ENCODE measurements at regions not wholly inside any gene's neighbourhood (a gene's known extent, or its start where the extent isn't known, plus 50 kb on each side); places are given as distances from the start of the nearest gene placed in this dataset.

GRCh38 chrX:120755066-120755846 lies 120.4 kb downstream of the CT47B1 start:
- H3K4me3 ChIP-seq (ENCODE audit: low read depth, low read length) = no peak overlapping the region
- DNase-seq (ENCODE audit: low read depth) = peak; percentile 72
- TF ChIP-seq, protein P1, sequence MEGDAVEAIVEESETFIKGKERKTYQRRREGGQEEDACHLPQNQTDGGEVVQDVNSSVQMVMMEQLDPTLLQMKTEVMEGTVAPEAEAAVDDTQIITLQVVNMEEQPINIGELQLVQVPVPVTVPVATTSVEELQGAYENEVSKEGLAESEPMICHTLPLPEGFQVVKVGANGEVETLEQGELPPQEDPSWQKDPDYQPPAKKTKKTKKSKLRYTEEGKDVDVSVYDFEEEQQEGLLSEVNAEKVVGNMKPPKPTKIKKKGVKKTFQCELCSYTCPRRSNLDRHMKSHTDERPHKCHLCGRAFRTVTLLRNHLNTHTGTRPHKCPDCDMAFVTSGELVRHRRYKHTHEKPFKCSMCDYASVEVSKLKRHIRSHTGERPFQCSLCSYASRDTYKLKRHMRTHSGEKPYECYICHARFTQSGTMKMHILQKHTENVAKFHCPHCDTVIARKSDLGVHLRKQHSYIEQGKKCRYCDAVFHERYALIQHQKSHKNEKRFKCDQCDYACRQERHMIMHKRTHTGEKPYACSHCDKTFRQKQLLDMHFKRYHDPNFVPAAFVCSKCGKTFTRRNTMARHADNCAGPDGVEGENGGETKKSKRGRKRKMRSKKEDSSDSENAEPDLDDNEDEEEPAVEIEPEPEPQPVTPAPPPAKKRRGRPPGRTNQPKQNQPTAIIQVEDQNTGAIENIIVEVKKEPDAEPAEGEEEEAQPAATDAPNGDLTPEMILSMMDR (IDR thresholded peaks at IDR 0.05; ENCODE audit: low read depth, low read length, missing control alignments) = no peak

DNA sequence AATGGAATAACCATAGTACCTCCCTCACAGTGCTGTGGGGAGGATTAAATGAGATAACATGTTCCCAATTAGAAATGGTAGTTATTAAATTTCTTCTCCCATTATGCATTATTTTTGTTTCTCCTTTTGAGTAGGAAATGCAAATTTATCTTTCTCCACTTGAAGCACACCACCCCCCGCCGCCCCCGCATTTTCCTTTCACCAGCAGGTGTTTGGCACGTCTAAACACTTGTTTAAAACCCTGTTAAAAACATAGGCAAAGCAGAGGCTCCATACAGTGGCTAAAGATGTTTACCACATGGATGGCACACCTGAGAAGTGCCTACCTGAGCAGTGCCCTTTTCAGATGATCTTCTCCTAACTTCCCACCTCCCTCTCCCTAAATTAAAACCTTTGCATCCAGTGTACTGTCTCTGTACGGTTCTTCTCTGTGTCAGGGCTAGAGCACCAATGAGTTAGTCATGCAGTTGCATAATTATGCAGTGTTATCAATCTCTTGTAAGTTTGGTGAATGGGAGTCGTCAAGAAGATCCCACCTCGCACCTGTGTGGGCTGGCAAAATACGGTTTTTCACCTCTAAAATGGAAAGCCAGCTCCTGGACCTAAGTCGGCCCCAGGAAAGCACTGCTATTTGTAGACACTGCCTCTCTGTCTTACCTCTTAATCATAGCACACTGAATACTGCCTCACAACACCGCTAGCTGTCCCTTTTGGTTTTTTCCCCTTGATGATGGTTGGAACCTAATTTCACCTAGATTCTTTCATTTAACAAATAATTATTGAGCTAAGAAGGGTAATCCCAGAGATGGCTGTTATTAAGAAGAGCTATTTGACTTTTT lies 122.0 kb downstream of the CT47B1 start:
- no peak overlapping the region for H3K4me3 ChIP-seq (ENCODE audit: low read depth, low read length)
- no peak for DNase-seq (ENCODE audit: low read depth)
- TF ChIP-seq, protein P1 (IDR thresholded peaks at IDR 0.05; ENCODE audit: low read depth, low read length, missing control alignments) = no peak

GRCh38 chrX:120752431-120753082 lies 122.7 kb upstream of the C1GALT1C1 start:
- no peak for DNase-seq (ENCODE audit: low read depth)
- H3K4me3 ChIP-seq (ENCODE audit: low read depth, low read length) = no peak overlapping the region
- TF ChIP-seq, protein P1 (IDR thresholded peaks at IDR 0.05; ENCODE audit: low read depth, low read length, missing control alignments) = no peak

- TF ChIP-seq, protein P1 (IDR thresholded peaks at IDR 0.05; ENCODE audit: low read depth, low read length, missing control alignments) = no peak
- H3K4me3 ChIP-seq (ENCODE audit: low read depth, low read length) = no peak overlapping the region
- DNase-seq (ENCODE audit: low read depth) = no peak
Observed at GRCh38 chrX:120751683-120752082, 121.8 kb upstream of the C1GALT1C1 start.

- TF ChIP-seq, protein P1 (IDR thresholded peaks at IDR 0.05; ENCODE audit: low read depth, low read length, missing control alignments) = no peak
Observed at GRCh38 chrX:120750381-120750780, 120.5 kb upstream of the C1GALT1C1 start.

GRCh38 chrX:120749141-120749846 lies 119.4 kb upstream of the C1GALT1C1 start:
- DNase-seq (ENCODE audit: low read depth) = peak; percentile 50
- TF ChIP-seq, protein P1 (IDR thresholded peaks at IDR 0.05; ENCODE audit: low read depth, low read length, missing control alignments) = no peak
- H3K4me3 ChIP-seq (ENCODE audit: low read depth, low read length) = no peak overlapping the region

More at GRCh38 chrX:120750381-120750780, 120.5 kb upstream of the C1GALT1C1 start:
- no peak overlapping the region for H3K4me3 ChIP-seq (ENCODE audit: low read depth, low read length)
- no peak for DNase-seq (ENCODE audit: low read depth)
